ENCODE measurements at regions not wholly inside any gene's neighbourhood (a gene's known extent, or its start where the extent isn't known, plus 50 kb on each side); places are given as distances from the start of the nearest gene placed in this dataset.

DNA sequence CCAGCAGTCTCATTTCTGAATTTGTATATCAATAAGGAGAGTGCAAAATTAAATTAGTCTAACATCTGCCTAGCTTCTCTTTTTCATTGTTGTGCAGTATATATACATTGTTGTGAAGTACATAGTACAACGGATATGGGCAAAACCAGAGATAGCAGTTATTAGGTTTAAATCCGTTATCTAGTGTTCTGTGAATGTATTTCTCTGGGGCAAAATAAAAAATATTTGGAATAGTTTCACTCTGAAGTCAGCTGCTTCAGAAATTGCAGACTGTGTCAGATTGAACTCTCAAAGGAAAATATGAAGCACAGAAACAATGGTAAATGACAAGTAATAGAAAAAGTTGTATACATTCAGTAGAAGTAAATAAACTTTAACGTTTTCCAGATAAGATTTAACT lies 836.5 kb upstream of the CXADR start:
- TF ChIP-seq, protein P1, sequence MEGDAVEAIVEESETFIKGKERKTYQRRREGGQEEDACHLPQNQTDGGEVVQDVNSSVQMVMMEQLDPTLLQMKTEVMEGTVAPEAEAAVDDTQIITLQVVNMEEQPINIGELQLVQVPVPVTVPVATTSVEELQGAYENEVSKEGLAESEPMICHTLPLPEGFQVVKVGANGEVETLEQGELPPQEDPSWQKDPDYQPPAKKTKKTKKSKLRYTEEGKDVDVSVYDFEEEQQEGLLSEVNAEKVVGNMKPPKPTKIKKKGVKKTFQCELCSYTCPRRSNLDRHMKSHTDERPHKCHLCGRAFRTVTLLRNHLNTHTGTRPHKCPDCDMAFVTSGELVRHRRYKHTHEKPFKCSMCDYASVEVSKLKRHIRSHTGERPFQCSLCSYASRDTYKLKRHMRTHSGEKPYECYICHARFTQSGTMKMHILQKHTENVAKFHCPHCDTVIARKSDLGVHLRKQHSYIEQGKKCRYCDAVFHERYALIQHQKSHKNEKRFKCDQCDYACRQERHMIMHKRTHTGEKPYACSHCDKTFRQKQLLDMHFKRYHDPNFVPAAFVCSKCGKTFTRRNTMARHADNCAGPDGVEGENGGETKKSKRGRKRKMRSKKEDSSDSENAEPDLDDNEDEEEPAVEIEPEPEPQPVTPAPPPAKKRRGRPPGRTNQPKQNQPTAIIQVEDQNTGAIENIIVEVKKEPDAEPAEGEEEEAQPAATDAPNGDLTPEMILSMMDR (conservative IDR thresholded peaks at IDR 0.05; ENCODE audit: low read depth, low read length) = no peak
- TF ChIP-seq EZH2 (IDR thresholded peaks at IDR 0.05; ENCODE audit: borderline replicate concordance, low read depth, low read length, poor library complexity, severe bottlenecking) = no peak

GRCh38 chr21:16678429-16679160 lies 834.2 kb upstream of the CXADR start:
- Histone ChIP-seq H3K36me3 (ENCODE audit: insufficient read depth, low read length, poor library complexity, severe bottlenecking) (no peaks in the 10 kb centered on the region), H3K9me3 (ENCODE audit: low read depth, low read length, poor library complexity, severe bottlenecking) (peaks cover 4% of the 10 kb centered on the region), H3K27ac (ENCODE audit: low read depth, low read length, poor library complexity, severe bottlenecking) (no peak overlapping the region), H3K4me3 (ENCODE audit: low read depth, low read length, poor library complexity, severe bottlenecking) (no peak overlapping the region), H3K27me3 (replicated peaks; ENCODE audit: insufficient read depth, low read depth, low read length, poor library complexity) (no peaks in the 10 kb centered on the region), H3K4me1 (ENCODE audit: insufficient read depth, low read length, poor library complexity, severe bottlenecking) (no peaks in the 10 kb centered on the region)
- intact Hi-C loops (cut with micrococcal nuclease; ENCODE audit: unreplicated experiment) = no loop called here
- BruUV-seq (replicated peaks) = no TSS peak
- TF ChIP-seq, protein P1 (conservative IDR thresholded peaks at IDR 0.05; ENCODE audit: low read depth, low read length) = no peak
- no peak for TF ChIP-seq EZH2 (IDR thresholded peaks at IDR 0.05; ENCODE audit: borderline replicate concordance, low read depth, low read length, poor library complexity, severe bottlenecking)
- DNase-seq (ENCODE audit: low spot score) = no peak
- CTCF ChIA-PET = no interaction called here
- POLR2A ChIA-PET (ENCODE audit: low non-redundant PET) = no interaction called here

More for the DNA sequence above, 836.5 kb upstream of the CXADR start:
- H3K4me3 ChIP-seq (ENCODE audit: low read depth, low read length, poor library complexity, severe bottlenecking) = no peak overlapping the region
- ChIA-PET POLR2A (ENCODE audit: low non-redundant PET) (no interaction called here), CTCF (no interaction called here)
- DNase-seq (ENCODE audit: low spot score) = no peak
- intact Hi-C loops (cut with micrococcal nuclease; ENCODE audit: unreplicated experiment) = no loop called here
- H3K27ac ChIP-seq (ENCODE audit: low read depth, low read length, poor library complexity, severe bottlenecking) = no peak overlapping the region
- peaks cover 4% of the 10 kb centered on the region for H3K9me3 ChIP-seq (ENCODE audit: low read depth, low read length, poor library complexity, severe bottlenecking)
- H3K27me3 ChIP-seq (replicated peaks; ENCODE audit: insufficient read depth, low read depth, low read length, poor library complexity) = no peaks in the 10 kb centered on the region
- no peaks in the 10 kb centered on the region for H3K4me1 ChIP-seq (ENCODE audit: insufficient read depth, low read length, poor library complexity, severe bottlenecking)
- H3K36me3 ChIP-seq (ENCODE audit: insufficient read depth, low read length, poor library complexity, severe bottlenecking) = no peaks in the 10 kb centered on the region
- no TSS peak for BruUV-seq (replicated peaks)

GRCh38 chr21:16695074-16695473 lies 817.8 kb upstream of the CXADR start:
- Histone ChIP-seq H3K4me1 (ENCODE audit: insufficient read depth, low read length, poor library complexity, severe bottlenecking) (no peaks in the 10 kb centered on the region), H3K36me3 (ENCODE audit: insufficient read depth, low read length, poor library complexity, severe bottlenecking) (no peaks in the 10 kb centered on the region), H3K4me3 (ENCODE audit: low read depth, low read length, poor library complexity, severe bottlenecking) (no peak overlapping the region), H3K27me3 (replicated peaks; ENCODE audit: insufficient read depth, low read depth, low read length, poor library complexity) (no peaks in the 10 kb centered on the region), H3K9me3 (ENCODE audit: low read depth, low read length, poor library complexity, severe bottlenecking) (peaks cover 18% of the 10 kb centered on the region), H3K27ac (ENCODE audit: low read depth, low read length, poor library complexity, severe bottlenecking) (no peak overlapping the region)
- ChIA-PET POLR2A (ENCODE audit: low non-redundant PET) (no interaction called here), CTCF (no interaction called here)
- no TSS peak for BruUV-seq (replicated peaks)
- intact Hi-C loops (cut with micrococcal nuclease; ENCODE audit: unreplicated experiment) = no loop called here
- TF ChIP-seq, protein P1 (conservative IDR thresholded peaks at IDR 0.05; ENCODE audit: low read depth, low read length) = no peak
- TF ChIP-seq EZH2 (IDR thresholded peaks at IDR 0.05; ENCODE audit: borderline replicate concordance, low read depth, low read length, poor library complexity, severe bottlenecking) = no peak
- no peak for DNase-seq (ENCODE audit: low spot score)

Data from A673 (cell line).